ENCODE measurements at regions not wholly inside any gene's neighbourhood (a gene's known extent, or its start where the extent isn't known, plus 50 kb on each side); places are given as distances from the start of the nearest gene placed in this dataset.
"Not testable (repeated sequence)": the region's sequence is repeated elsewhere in the genome, so short reads cannot be mapped to it uniquely, and the experiment has no call there.

GRCh38 chr4:54409270-54409817 is 180.3 kb downstream of the PDGFRA start:
- not testable (repeated sequence) for DNase-seq

GRCh38 chr4:54414545-54414944 is 185.5 kb downstream of the PDGFRA start:
- DNase-seq = no peak

- DNase-seq = no peak
These were observed 188.4 kb downstream of the PDGFRA start for GRCh38 chr4:54417476-54417875.

- no peak for DNase-seq
These were observed 189.4 kb downstream of the PDGFRA start for GRCh38 chr4:54418468-54418867.

GRCh38 chr4:54423066-54423465 is 194.0 kb downstream of the PDGFRA start:
- DNase-seq = no peak

- no peak for DNase-seq
These were observed 198.7 kb downstream of the PDGFRA start for GRCh38 chr4:54427826-54428225.

- no peak for DNase-seq
These were observed 199.8 kb downstream of the PDGFRA start for GRCh38 chr4:54428940-54429339.

- DNase-seq = no peak
These were observed 204.6 kb downstream of the PDGFRA start for GRCh38 chr4:54433686-54434085.

- DNase-seq = no peak
These were observed 210.7 kb downstream of the PDGFRA start for GRCh38 chr4:54439831-54440243.

- no peak for DNase-seq
These were observed 211.5 kb downstream of the PDGFRA start for GRCh38 chr4:54440394-54441136.

- DNase-seq = no peak
These were observed 211.9 kb upstream of the KIT start for GRCh38 chr4:54445866-54446265.

GRCh38 chr4:54446581-54446980 is 211.2 kb upstream of the KIT start:
- DNase-seq = no peak

- DNase-seq = no peak
These were observed 210.5 kb upstream of the KIT start for GRCh38 chr4:54447304-54447703.

- no peak for DNase-seq
These were observed 207.8 kb upstream of the KIT start for GRCh38 chr4:54449999-54450398.

- DNase-seq = not testable (repeated sequence)
These were observed 190.8 kb upstream of the KIT start for GRCh38 chr4:54466960-54467359.

- peak; percentile 47 for DNase-seq
These were observed 184.6 kb upstream of the KIT start for GRCh38 chr4:54473077-54473545.

GRCh38 chr4:54473798-54474197 is 184.0 kb upstream of the KIT start:
- DNase-seq = no peak

GRCh38 chr4:54475546-54475945 is 182.2 kb upstream of the KIT start:
- DNase-seq = no peak

GRCh38 chr4:54482529-54483200 is 175.1 kb upstream of the KIT start:
- no peak for DNase-seq

- DNase-seq = peak; percentile 99
These were observed 173.4 kb upstream of the KIT start for GRCh38 chr4:54484383-54484782.

- no peak for DNase-seq
These were observed 170.3 kb upstream of the KIT start for GRCh38 chr4:54487491-54487890.

- no peak for DNase-seq
These were observed 163.9 kb upstream of the KIT start for GRCh38 chr4:54493862-54494261.

GRCh38 chr4:54495091-54495490 is 162.7 kb upstream of the KIT start:
- no peak for DNase-seq

GRCh38 chr4:54495641-54496040 is 162.1 kb upstream of the KIT start:
- DNase-seq = no peak

Data from NCI-H526 treated with DMSO at 0.1 percent for 48 hours (cell line).